Endothelial cell of umbilical vein (primary cell): ENCODE measurements at regions not wholly inside any gene's neighbourhood (a gene's known extent, or its start where the extent isn't known, plus 50 kb on each side); places are given as distances from the start of the nearest gene placed in this dataset.

Experiments
- BruUV-seq: library from RNA; stranded (reverse); fragments of 400-500 nt; replicated peaks from 2 replicates; lab custom pipeline; 2021; lab: Mats Ljungman, UMichigan
- CTCF ChIA-PET: fragments of 300-600, 350-600 bp; sonication (Branson Sonifier 250); formaldehyde crosslinking; loops from one replicate; lab custom pipeline; 2021; ENCODE audit warnings: antibody characterized with exemption, inconsistent platforms; lab: Charles Lee
- POLR2A ChIA-PET: fragments of 300-600, 350-600 bp; sonication (Branson Sonifier 250); formaldehyde crosslinking; loops from one replicate; lab custom pipeline; 2021; ENCODE audit warnings: antibody characterized with exemption, inconsistent platforms; lab: Charles Lee
- DNase-seq: peaks from one replicate; pipeline ENCODE4 v3.0.0-alpha.2; 2011; ENCODE audit warnings: low read depth, low spot score
- FAIRE-seq: peaks from 2 replicates; lab custom pipeline; 2011; peaks lifted over from hg19 to GRCh38; lab: Jason Lieb, UNC
- H2AFZ ChIP-seq: 2 replicates; pipeline ENCODE4 v1.6.0; 2012; ENCODE audit warnings: low read depth, low read length, control low read depth, inconsistent platforms
- H3K27ac ChIP-seq: 2 replicates; pipeline ENCODE4 v1.5.1; 2011; ENCODE audit warnings: low read depth, mild to moderate bottlenecking, control low read depth, low read length, moderate library complexity; ENCODE audit not compliant: insufficient read depth
- H3K27me3 ChIP-seq, 2 experiments: 2 replicates each; pipeline versions ENCODE4 v1.6.0 to v1.6.1; 2011; ENCODE audit warnings: low read length in 2 of 2, mixed read lengths in 1 of 2; ENCODE audit not compliant: control insufficient read depth in 2 of 2, insufficient read depth in 2 of 2
- H3K36me3 ChIP-seq, 2 experiments: 2 replicates in 1 of 2; 3 replicates in 1 of 2; pipeline ENCODE4 v1.5.1; 2011; ENCODE audit warnings: low read length in 2 of 2, mild to moderate bottlenecking in 1 of 2, moderate library complexity in 1 of 2; ENCODE audit not compliant: control insufficient read depth in 2 of 2, insufficient read depth in 2 of 2; ENCODE audit errors: extremely low read depth in 1 of 2
- H3K4me1 ChIP-seq: 3 replicates; pipeline ENCODE4 v1.5.1; 2011; ENCODE audit warnings: mild to moderate bottlenecking, low read length; ENCODE audit not compliant: control insufficient read depth, insufficient read depth; ENCODE audit errors: extremely low read depth
- H3K4me2 ChIP-seq: 2 replicates; pipeline ENCODE4 v1.6.1; 2011; ENCODE audit warnings: low read length, control low read depth, mixed read lengths; ENCODE audit not compliant: insufficient read depth
- H3K4me3 ChIP-seq, 3 experiments: fragments of 200-600 bp in 1 of 3; sonication (generic), shearing (Covaris generic) in 1 of 3; replicated peaks in 1 of 3; 2 replicates each; pipeline ENCODE4 v1.5.1; 2011 to 2016; ENCODE audit warnings: control low read depth in 3 of 3, low read length in 3 of 3, mild to moderate bottlenecking in 2 of 3, inconsistent platforms in 1 of 3, low read depth in 1 of 3, moderate library complexity in 1 of 3; ENCODE audit not compliant: insufficient read depth in 1 of 3
- H3K79me2 ChIP-seq: 2 replicates; pipeline ENCODE4 v1.6.0; 2012; ENCODE audit warnings: low read length, inconsistent platforms; ENCODE audit not compliant: control insufficient read depth, insufficient read depth
- H3K9ac ChIP-seq: replicated peaks from 2 replicates; pipeline ENCODE3; 2011; ENCODE audit warnings: low read length, control low read depth; ENCODE audit not compliant: insufficient read depth; ENCODE audit errors: extremely low read depth
- H3K9me1 ChIP-seq: replicated peaks from 3 replicates; pipeline ENCODE4 v1.6.0; 2011; ENCODE audit warnings: mild to moderate bottlenecking, low read length; ENCODE audit not compliant: control insufficient read depth, insufficient read depth; ENCODE audit errors: extremely low read depth
- H3K9me3 ChIP-seq: replicated peaks from 2 replicates; pipeline ENCODE4 v1.5.1; 2012; ENCODE audit warnings: low read length, inconsistent platforms; ENCODE audit not compliant: control insufficient read depth, insufficient read depth
- H4K20me1 ChIP-seq: replicated peaks from 2 replicates; pipeline ENCODE3; 2011; ENCODE audit warnings: mild to moderate bottlenecking, low read length; ENCODE audit not compliant: control insufficient read depth, insufficient read depth; ENCODE audit errors: extremely low read depth
- CTCF ChIP-seq, 2 donors: IDR thresholded peaks; 1 replicate in 1 of 2; 2 replicates in 1 of 2; pipeline ENCODE4 v1.5.1; 2011; ENCODE audit warnings: low read length in 2 of 2, mild to moderate bottlenecking in 2 of 2, moderate library complexity in 2 of 2, control low read depth in 1 of 2, inconsistent platforms in 1 of 2, low read depth in 1 of 2; ENCODE audit not compliant: insufficient read depth in 1 of 2; ENCODE audit errors: extremely low read depth in 1 of 2
- EZH2 ChIP-seq: IDR thresholded peaks from 2 replicates; pipeline ENCODE4 v1.6.1; 2012; ENCODE audit warnings: borderline replicate concordance, low read depth, mild to moderate bottlenecking, moderate library complexity, low read length, inconsistent platforms; ENCODE audit not compliant: severe bottlenecking
- FOS ChIP-seq: IDR thresholded peaks from 2 replicates; pipeline ENCODE4 v1.6.1; 2011; ENCODE audit warnings: mild to moderate bottlenecking, low read length, moderate library complexity, borderline replicate concordance; ENCODE audit not compliant: insufficient read depth
- GATA2 ChIP-seq: IDR thresholded peaks from 2 replicates; pipeline ENCODE4 v1.7.0; 2011; ENCODE audit warnings: low read depth, mild to moderate bottlenecking, moderate library complexity, mixed read lengths, low read length; ENCODE audit not compliant: insufficient read length, insufficient read depth
- JUN ChIP-seq: IDR thresholded peaks from 2 replicates; pipeline ENCODE4 v1.6.1; 2011; ENCODE audit warnings: borderline replicate concordance, low read depth; ENCODE audit not compliant: insufficient read length, insufficient read depth
- MYC ChIP-seq: IDR thresholded peaks from one replicate; pipeline ENCODE4 v1.6.1; 2011; ENCODE audit warnings: mild to moderate bottlenecking, low read depth, low read length
- POLR2A ChIP-seq: IDR thresholded peaks from 2 replicates; pipeline ENCODE4 v1.6.1; 2012; ENCODE audit warnings: low read depth, mild to moderate bottlenecking, control low read depth, low read length
- POLR2AphosphoS5 ChIP-seq: IDR thresholded peaks from 2 replicates; pipeline ENCODE4 v1.6.1; 2012; ENCODE audit warnings: low read depth, mild to moderate bottlenecking, control low read depth, low read length, moderate library complexity; ENCODE audit not compliant: insufficient read depth
- dilution Hi-C: fragments of 300-500 bp; cut with MboI; formaldehyde crosslinking; loops from one replicate; pipeline ENCODE4 v1.15.0; 2019; ENCODE audit warnings: low sequenced_read_pairs; ENCODE audit not compliant: extremely low pct_ligation_motif_present
- intact Hi-C: fragments of 100-400 bp; cut with micrococcal nuclease; formaldehyde crosslinking; loops from one replicate; pipeline ENCODE4 v1.10.0; 2022

- Histone ChIP-seq H3K4me3 (no peak overlapping the region), H3K9ac (no peak overlapping the region), H3K9me3 (no peaks in the 10 kb centered on the region), H4K20me1 (no peaks in the 10 kb centered on the region), H3K4me1 (no peaks in the 10 kb centered on the region), H3K4me2 (no peak overlapping the region), H3K27ac (no peak overlapping the region), H3K27me3 (no peaks in the 10 kb centered on the region), H3K9me1 (no peaks in the 10 kb centered on the region), H2AFZ (no peak overlapping the region), H3K36me3 (no peaks in the 10 kb centered on the region), H3K79me2 (no peaks in the 10 kb centered on the region)
- no peak for FAIRE-seq
- no peak for TF ChIP-seq GATA2
- no peak for TF ChIP-seq CTCF (IDR thresholded peaks at IDR 0.05; ENCODE audit: extremely low read depth in 1 of 2, insufficient read depth in 1 of 2, low read depth in 1 of 2, low read length in 2 of 2)
- TF ChIP-seq JUN: no peak
- no peak for TF ChIP-seq FOS
- TF ChIP-seq MYC: no peak
- no peak for TF ChIP-seq EZH2
- no peak for TF ChIP-seq POLR2A
- TF ChIP-seq POLR2AphosphoS5: no peak
- no TSS peak for BruUV-seq
- no peak for DNase-seq
- CTCF ChIA-PET: no interaction called here
- POLR2A ChIA-PET: no interaction called here
- intact Hi-C loops: loop anchor here (10.0 kb wide), 1 partner anchor 1633 kb away; no protein-coding TSS in a partner anchor
- dilution Hi-C loops: no loop called here
These were observed 248.8 kb downstream of the NNT start for GRCh38 chr5:43851741-43852140.
